ENCODE measurements at regions not wholly inside any gene's neighbourhood (a gene's known extent, or its start where the extent isn't known, plus 50 kb on each side); places are given as distances from the start of the nearest gene placed in this dataset.

- TF ChIP-seq CTCF (IDR thresholded peaks at IDR 0.05 in 4 of 5, conservative IDR thresholded peaks at IDR 0.05 in 1 of 5): no peak
- no peak for TF ChIP-seq POLR2A (IDR thresholded peaks at IDR 0.05)
These were observed 239.3 kb upstream of the POU2AF2 start for GRCh38 chr11:111006227-111006626.
